ENCODE measurements at regions not wholly inside any gene's neighbourhood (a gene's known extent, or its start where the extent isn't known, plus 50 kb on each side); places are given as distances from the start of the nearest gene placed in this dataset.

GRCh38 chr14:101351146-101351545 is 210.1 kb upstream of the DIO3 start:
- TF ChIP-seq CTCF (IDR thresholded peaks at IDR 0.05; ENCODE audit: extremely low read depth in 1 of 2, insufficient read depth in 1 of 2, low read depth in 1 of 2, low read length in 2 of 2) (no peak), GATA2 (IDR thresholded peaks at IDR 0.05; ENCODE audit: insufficient read depth, insufficient read length, low read depth, low read length) (no peak), POLR2A (IDR thresholded peaks at IDR 0.05; ENCODE audit: low read depth, low read length) (no peak), EZH2 (IDR thresholded peaks at IDR 0.05; ENCODE audit: borderline replicate concordance, low read depth, low read length, severe bottlenecking) (no peak)

Measured in endothelial cell of umbilical vein (primary cell).